Activated naive CD8-positive, alpha-beta T cell treated with anti-CD3 and anti-CD28 coated beads, Interleukin-2, amount 50 U/mL, for 24 hours (primary cell): ENCODE measurements at regions not wholly inside any gene's neighbourhood (a gene's known extent, or its start where the extent isn't known, plus 50 kb on each side); places are given as distances from the start of the nearest gene placed in this dataset.

ENCODE experiments used
- ATAC-seq: fragments of 150-1000 bp; cut with Tn5 transposase; one replicate; pipeline ENCODE4 v1.10.0; 2021
- DNase-seq: peaks from one replicate; pipeline ENCODE4 v3.0.0; 2021
- H3K27ac Mint-ChIP-seq: one replicate; pipeline ENCODE4 v1.8.0; 2021; ENCODE audit warnings: mild to moderate bottlenecking, mixed read lengths
- H3K27me3 Mint-ChIP-seq: one replicate; pipeline ENCODE4 v1.8.0; 2021; ENCODE audit warnings: mixed read lengths
- H3K36me3 Mint-ChIP-seq: one replicate; pipeline ENCODE4 v1.8.0; 2021; ENCODE audit warnings: low read depth, mixed read lengths
- H3K4me1 Mint-ChIP-seq: one replicate; pipeline ENCODE4 v1.8.0; 2021; ENCODE audit warnings: mixed read lengths
- H3K4me3 Mint-ChIP-seq: one replicate; pipeline ENCODE4 v1.8.0; 2021; ENCODE audit warnings: mild to moderate bottlenecking, moderate library complexity, mixed read lengths
- H3K9me3 Mint-ChIP-seq: one replicate; pipeline ENCODE4 v1.8.0; 2021; ENCODE audit warnings: mixed read lengths

DNA sequence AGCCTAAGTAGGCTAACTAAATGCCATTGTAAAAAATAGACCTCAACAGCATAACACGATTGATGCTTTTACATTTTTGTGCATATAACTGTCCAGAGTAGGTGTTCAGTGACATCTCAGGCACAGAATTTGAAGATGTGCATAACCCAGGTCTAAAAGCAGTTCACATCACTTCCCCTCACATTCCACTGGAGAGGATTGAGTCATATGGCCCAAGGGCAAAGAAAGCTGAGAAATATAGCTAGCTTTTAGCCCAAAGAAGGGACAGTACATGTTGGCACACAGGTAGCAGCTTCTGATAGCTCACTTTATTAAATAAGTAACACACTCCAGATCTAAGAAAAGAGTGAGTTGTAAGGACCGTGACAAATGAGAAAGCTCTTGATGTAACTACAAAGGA, 2259.5 kb upstream of the WWC1 start:
- no peaks in the 10 kb centered on the region for H3K4me1 Mint-ChIP-seq
- ATAC-seq (no peak), DNase-seq (no peak)
- H3K9me3 Mint-ChIP-seq: peaks cover 7% of the 10 kb centered on the region
- H3K27me3 Mint-ChIP-seq: no peaks in the 10 kb centered on the region
- H3K4me3 Mint-ChIP-seq: no peak overlapping the region
- no peak overlapping the region for H3K27ac Mint-ChIP-seq
- no peaks in the 10 kb centered on the region for H3K36me3 Mint-ChIP-seq

DNA sequence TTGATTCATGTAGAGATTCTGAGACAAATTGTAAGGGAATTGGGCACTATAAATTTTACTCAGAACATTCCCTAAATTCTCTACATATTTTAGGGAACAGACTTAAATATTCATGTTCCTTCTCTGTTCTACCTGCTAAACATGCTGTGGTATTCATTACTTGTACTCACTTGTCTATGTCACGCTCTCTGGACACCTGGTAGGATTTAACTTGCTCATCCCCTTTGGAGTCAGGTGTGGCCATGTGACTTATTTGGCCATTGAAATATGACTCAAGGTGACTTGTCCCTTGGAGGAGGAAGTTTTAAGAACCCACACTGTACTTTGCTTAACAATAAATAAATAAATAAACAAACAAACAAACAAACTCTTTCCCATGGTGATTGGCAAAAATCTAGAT, 2258.8 kb upstream of the WWC1 start:
- no peak for ATAC-seq
- Mint-ChIP-seq H3K27me3 (no peaks in the 10 kb centered on the region), H3K27ac (no peak overlapping the region), H3K9me3 (peaks cover 7% of the 10 kb centered on the region), H3K36me3 (no peaks in the 10 kb centered on the region), H3K4me1 (no peaks in the 10 kb centered on the region), H3K4me3 (no peak overlapping the region)
- no peak for DNase-seq

DNA sequence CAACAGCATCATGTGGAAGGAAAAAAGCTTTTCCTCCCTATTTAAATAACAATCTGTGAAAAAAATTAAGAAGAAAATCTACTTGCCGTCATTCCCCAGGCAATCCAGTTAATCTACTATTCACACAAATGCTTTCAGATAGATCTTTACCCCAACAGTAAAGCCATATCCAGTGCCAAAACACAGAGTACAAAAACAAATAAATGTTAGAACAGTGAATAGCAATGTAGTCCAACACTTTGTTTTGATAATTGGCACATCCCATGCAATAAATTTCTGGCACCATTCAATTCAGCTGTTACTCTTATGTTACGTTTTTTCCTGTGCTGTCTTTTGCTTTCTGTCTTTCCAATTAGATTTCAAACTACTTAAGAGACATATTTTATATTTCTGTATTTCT, 2245.5 kb upstream of the WWC1 start:
- Mint-ChIP-seq H3K4me3 (no peak overlapping the region), H3K27ac (no peak overlapping the region), H3K4me1 (no peaks in the 10 kb centered on the region), H3K36me3 (no peaks in the 10 kb centered on the region), H3K9me3 (peaks cover 22% of the 10 kb centered on the region), H3K27me3 (no peaks in the 10 kb centered on the region)
- DNase-seq (no peak), ATAC-seq (no peak)

DNA sequence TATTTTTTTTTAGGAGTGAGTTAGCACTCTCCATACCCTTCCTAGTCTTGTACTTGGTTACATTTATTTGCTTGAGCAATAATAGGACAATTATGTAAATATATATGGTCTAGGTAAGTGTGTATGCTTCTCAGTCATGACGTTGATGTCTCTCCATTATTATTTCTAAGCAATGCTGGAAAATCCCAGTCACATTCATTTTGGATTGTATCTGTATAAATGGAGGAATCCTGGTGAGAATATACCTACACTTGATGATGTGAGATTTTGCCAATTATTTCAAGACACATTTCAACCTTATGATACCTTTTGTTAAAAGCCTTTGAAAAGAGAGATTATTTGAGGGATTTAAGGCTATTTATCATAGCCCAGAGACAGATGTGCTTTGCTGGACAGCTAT, 2244.5 kb upstream of the WWC1 start:
- DNase-seq (no peak), ATAC-seq (no peak)
- no peaks in the 10 kb centered on the region for H3K27me3 Mint-ChIP-seq
- H3K9me3 Mint-ChIP-seq: peaks cover 23% of the 10 kb centered on the region
- H3K36me3 Mint-ChIP-seq: no peaks in the 10 kb centered on the region
- H3K4me1 Mint-ChIP-seq: no peaks in the 10 kb centered on the region
- H3K4me3 Mint-ChIP-seq: no peak overlapping the region
- no peak overlapping the region for H3K27ac Mint-ChIP-seq

GRCh38 chr5:166050531-166050930, 2240.9 kb upstream of the WWC1 start:
- no peaks in the 10 kb centered on the region for H3K27me3 Mint-ChIP-seq
- H3K4me1 Mint-ChIP-seq: no peaks in the 10 kb centered on the region
- ATAC-seq: no peak
- no peaks in the 10 kb centered on the region for H3K36me3 Mint-ChIP-seq
- no peak overlapping the region for H3K27ac Mint-ChIP-seq
- peaks cover 24% of the 10 kb centered on the region for H3K9me3 Mint-ChIP-seq
- no peak for DNase-seq
- H3K4me3 Mint-ChIP-seq: no peak overlapping the region

DNA sequence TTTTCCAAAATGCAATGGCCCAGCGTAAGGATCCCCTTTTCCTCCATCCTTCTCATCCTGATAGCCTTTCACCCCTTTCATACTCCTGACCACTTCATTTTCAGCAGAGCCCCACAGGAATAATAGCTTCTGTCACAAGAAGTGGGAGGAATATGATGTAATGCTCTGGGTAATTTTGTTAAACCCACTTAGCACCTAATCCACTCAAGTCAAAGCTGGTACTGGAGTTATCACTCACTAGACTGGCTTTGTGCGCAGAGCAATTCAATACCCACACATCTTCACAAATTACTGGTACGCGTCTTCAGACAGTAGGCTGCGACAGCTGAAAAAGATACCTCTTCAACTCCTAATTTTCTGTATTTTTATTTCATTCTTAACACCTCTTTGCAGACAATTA, 2232.8 kb upstream of the WWC1 start:
- Mint-ChIP-seq H3K4me3 (no peak overlapping the region), H3K36me3 (no peaks in the 10 kb centered on the region), H3K27me3 (no peaks in the 10 kb centered on the region), H3K4me1 (no peaks in the 10 kb centered on the region), H3K27ac (no peak overlapping the region), H3K9me3 (peaks cover 9% of the 10 kb centered on the region)
- ATAC-seq: no peak
- DNase-seq: no peak

DNA sequence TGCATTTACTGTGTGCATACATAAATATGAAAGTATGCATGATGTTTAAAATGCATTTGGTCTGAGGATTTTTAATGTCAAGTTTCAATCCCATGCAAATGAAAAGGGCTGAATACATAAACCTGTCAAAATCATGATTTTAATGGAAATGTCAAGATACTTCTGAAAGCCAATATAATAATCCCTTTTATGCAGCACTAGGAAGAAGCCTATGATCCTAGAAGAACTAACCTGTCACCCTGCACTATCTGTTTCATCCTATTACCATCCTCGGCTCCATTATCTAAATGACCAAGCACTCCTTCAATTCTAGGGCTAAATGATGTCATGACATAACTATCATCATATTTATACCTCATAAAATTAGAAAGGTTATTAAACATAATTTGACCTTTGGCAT, 2229.4 kb upstream of the WWC1 start:
- Mint-ChIP-seq H3K4me3 (no peak overlapping the region), H3K27me3 (no peaks in the 10 kb centered on the region), H3K9me3 (peaks cover 18% of the 10 kb centered on the region), H3K27ac (no peak overlapping the region), H3K4me1 (no peaks in the 10 kb centered on the region), H3K36me3 (no peaks in the 10 kb centered on the region)
- no peak for ATAC-seq
- DNase-seq: no peak

GRCh38 chr5:166062719-166063118, 2228.7 kb upstream of the WWC1 start:
- Mint-ChIP-seq H3K27me3 (no peaks in the 10 kb centered on the region), H3K4me1 (no peaks in the 10 kb centered on the region), H3K4me3 (no peak overlapping the region), H3K27ac (no peak overlapping the region), H3K9me3 (peaks cover 18% of the 10 kb centered on the region), H3K36me3 (no peaks in the 10 kb centered on the region)
- DNase-seq: no peak
- ATAC-seq: no peak

GRCh38 chr5:166063261-166063660, 2228.2 kb upstream of the WWC1 start:
- DNase-seq (no peak), ATAC-seq (no peak)
- H3K36me3 Mint-ChIP-seq: no peaks in the 10 kb centered on the region
- no peaks in the 10 kb centered on the region for H3K27me3 Mint-ChIP-seq
- peaks cover 16% of the 10 kb centered on the region for H3K9me3 Mint-ChIP-seq
- H3K4me3 Mint-ChIP-seq: no peak overlapping the region
- no peak overlapping the region for H3K27ac Mint-ChIP-seq
- no peaks in the 10 kb centered on the region for H3K4me1 Mint-ChIP-seq

GRCh38 chr5:166068547-166069335, 2222.7 kb upstream of the WWC1 start:
- ATAC-seq: no peak
- no peak for DNase-seq
- Mint-ChIP-seq H3K27me3 (no peaks in the 10 kb centered on the region), H3K27ac (no peak overlapping the region), H3K4me3 (no peak overlapping the region), H3K9me3 (peaks cover 15% of the 10 kb centered on the region), H3K36me3 (no peaks in the 10 kb centered on the region), H3K4me1 (no peaks in the 10 kb centered on the region)

DNA sequence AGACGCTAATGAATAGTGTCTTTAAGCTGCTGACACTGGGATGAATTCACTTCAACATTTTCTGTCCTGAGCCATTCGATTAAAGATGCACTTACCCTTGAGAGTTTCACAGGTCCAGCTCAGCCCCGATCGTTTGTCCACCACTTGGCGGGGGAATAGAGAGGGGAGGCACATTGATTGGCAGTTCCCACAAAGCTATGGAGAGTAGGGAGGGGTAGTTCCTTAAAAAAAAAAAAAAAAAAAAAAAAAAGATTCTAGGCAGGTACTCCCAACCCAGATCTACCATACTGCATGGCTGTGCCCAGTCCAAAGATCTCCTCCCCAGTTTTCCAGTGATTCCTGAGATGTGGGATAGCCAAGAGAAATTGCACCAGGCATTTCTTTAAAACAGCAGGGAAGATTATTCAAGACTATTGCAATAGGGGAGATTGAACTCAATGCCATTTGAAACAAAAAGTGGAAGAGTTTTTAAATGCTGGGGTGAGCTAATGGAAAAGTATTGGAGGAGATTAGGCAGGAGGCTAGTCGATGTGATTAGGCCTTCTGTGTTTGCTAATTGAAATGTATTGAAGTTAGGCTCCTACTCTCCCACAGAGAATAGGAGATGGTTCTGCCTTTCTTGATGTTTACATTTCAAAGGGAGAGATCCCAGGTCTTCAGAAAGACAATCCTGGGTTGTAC, 2217.4 kb upstream of the WWC1 start:
- no peaks in the 10 kb centered on the region for H3K27me3 Mint-ChIP-seq
- H3K4me3 Mint-ChIP-seq: no peak overlapping the region
- DNase-seq: no peak
- no peak overlapping the region for H3K27ac Mint-ChIP-seq
- H3K4me1 Mint-ChIP-seq: no peaks in the 10 kb centered on the region
- no peaks in the 10 kb centered on the region for H3K36me3 Mint-ChIP-seq
- no peak for ATAC-seq
- H3K9me3 Mint-ChIP-seq: no peaks in the 10 kb centered on the region

DNA sequence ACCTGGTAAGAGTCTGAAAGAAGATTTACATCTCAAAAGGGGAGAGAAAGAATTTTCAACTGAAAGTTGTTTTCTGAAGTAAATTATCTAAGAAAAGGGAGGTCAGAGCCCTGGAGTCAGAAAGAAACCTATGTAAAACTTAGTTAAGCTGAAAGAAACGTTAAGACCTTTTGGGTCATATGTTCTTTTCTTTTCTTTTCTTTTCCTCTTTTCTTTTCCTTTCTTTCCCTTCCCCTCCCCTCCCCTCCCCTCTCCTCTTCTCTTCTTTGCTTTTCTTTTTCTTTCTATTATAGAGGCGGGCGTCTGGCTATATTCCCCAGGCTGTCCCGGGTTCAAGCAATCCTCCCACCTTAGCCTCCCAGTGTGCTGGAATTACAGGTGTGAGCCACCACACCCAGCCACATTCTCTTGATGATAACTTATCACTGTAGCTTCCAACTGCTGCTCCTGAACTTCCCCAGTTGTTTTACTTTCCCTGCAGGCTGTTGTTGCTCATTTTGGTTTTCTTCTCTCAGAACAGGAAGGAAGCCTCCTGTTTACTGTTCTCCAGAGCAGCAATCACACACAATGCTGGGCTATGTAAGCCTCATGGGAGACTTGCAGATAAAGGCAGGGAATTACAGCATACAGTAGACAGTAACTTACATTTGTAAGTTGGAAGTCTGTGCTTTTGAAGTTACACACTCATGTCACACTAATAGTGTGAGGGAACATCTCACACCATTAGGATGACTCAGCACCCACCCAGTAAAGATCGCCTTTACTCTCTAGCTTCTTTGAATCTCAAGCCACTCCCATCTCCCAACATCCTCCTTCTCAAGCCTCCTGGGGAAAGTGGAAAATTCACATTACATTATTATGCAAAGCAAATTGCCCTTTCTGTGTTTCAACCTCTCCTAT, 2216.6 kb upstream of the WWC1 start:
- Mint-ChIP-seq H3K27ac (no peak overlapping the region), H3K27me3 (no peaks in the 10 kb centered on the region), H3K4me3 (no peak overlapping the region), H3K36me3 (no peaks in the 10 kb centered on the region), H3K4me1 (no peaks in the 10 kb centered on the region), H3K9me3 (no peaks in the 10 kb centered on the region)
- ATAC-seq: no peak
- DNase-seq: no peak

DNA sequence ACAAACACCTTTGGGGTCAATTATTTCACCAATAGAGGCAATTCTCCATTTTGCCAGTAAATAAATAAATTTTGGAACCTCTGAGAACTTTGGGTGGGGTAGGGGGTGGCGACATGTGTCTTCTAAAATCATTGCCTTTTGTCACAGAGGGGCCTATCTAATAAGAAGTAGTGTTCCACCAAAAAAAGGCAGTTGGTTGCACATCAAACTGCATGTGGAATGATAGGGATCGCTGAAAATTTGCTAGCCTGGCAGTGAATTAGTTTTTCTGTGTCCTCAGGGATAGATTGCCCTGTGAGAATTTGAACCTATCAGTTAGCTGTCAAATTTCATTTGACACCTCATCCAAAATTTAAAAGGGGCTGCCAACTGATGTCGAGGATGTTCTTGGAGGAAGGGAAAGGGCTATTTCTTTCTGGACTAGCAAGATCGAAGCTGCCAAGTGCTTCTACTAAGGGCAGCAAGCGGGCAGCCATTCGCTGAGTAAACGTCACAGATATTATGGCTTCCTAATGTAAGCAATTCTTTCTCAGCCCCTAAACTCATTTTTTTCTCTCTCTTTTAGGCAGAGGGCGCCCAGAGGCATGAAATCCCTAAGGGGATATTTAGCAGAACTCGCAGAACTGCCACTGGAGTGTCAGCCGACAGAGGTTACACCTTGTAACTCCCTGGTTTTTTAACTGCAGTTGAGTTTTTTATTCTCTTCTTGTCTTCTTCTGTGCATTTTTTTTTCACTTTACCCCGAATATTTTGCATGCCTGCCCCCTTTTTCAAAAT, 2208.1 kb upstream of the WWC1 start:
- no peaks in the 10 kb centered on the region for H3K36me3 Mint-ChIP-seq
- DNase-seq: no peak

GRCh38 chr5:166086568-166086967, 2204.9 kb upstream of the WWC1 start:
- H3K9me3 Mint-ChIP-seq: peaks cover 14% of the 10 kb centered on the region
- no peak for ATAC-seq
- H3K36me3 Mint-ChIP-seq: no peaks in the 10 kb centered on the region
- no peaks in the 10 kb centered on the region for H3K4me1 Mint-ChIP-seq
- DNase-seq: no peak
- H3K27ac Mint-ChIP-seq: no peak overlapping the region
- H3K27me3 Mint-ChIP-seq: no peaks in the 10 kb centered on the region
- H3K4me3 Mint-ChIP-seq: no peak overlapping the region

More for the DNA sequence above, 2208.1 kb upstream of the WWC1 start:
- Mint-ChIP-seq H3K4me3 (no peak overlapping the region), H3K27ac (no peak overlapping the region), H3K9me3 (peaks cover 7% of the 10 kb centered on the region), H3K27me3 (no peaks in the 10 kb centered on the region), H3K4me1 (no peaks in the 10 kb centered on the region)
- ATAC-seq: no peak
